IMR-90 (cell line): ENCODE measurements at regions not wholly inside any gene's neighbourhood (a gene's known extent, or its start where the extent isn't known, plus 50 kb on each side); places are given as distances from the start of the nearest gene placed in this dataset.

ENCODE experiments used
- ATAC-seq: fragments of 200-7000 bp; cut with Tn5 transposase; 2 replicates; pipeline ENCODE4 v1.9.1; 2020; ENCODE audit warnings: low read depth, mild to moderate bottlenecking, moderate library complexity
- BruUV-seq: library from RNA; stranded (reverse); fragments of 400-500 nt; replicated peaks from 2 replicates; lab custom pipeline; 2021; lab: Mats Ljungman, UMichigan
- CTCF ChIA-PET: fragments of 300-600 bp; formaldehyde crosslinking; extraction: SDS; loops from one replicate; lab custom pipeline; 2021; ENCODE audit warnings: antibody characterized with exemption; lab: Yijun Ruan, JAX
- POLR2A ChIA-PET: fragments of 300-600 bp; sonication (Branson Sonifier 250); formaldehyde crosslinking; loops from one replicate; lab custom pipeline; 2022; ENCODE audit warnings: antibody characterized with exemption; ENCODE audit not compliant: unreplicated experiment; lab: Charles Lee
- DNase-seq: peaks from one replicate; pipeline ENCODE4 v3.0.0; 2013
- H2AFZ ChIP-seq: replicated peaks from 2 replicates; pipeline ENCODE3; 2013; ENCODE audit warnings: low read length, mild to moderate bottlenecking; ENCODE audit not compliant: poor library complexity
- H2AK5ac ChIP-seq: 2 replicates; pipeline ENCODE4 v1.6.1; 2013; ENCODE audit warnings: low read depth, low read length, inconsistent platforms
- H2AK9ac ChIP-seq: replicated peaks from 2 replicates; pipeline ENCODE3; 2013; ENCODE audit warnings: mild to moderate bottlenecking, low read depth, low read length, moderate library complexity; ENCODE audit not compliant: poor library complexity
- H2BK120ac ChIP-seq: 2 replicates; pipeline ENCODE4 v1.6.1; 2013; ENCODE audit warnings: low read depth, low read length, inconsistent platforms
- H2BK15ac ChIP-seq: 3 replicates; pipeline ENCODE4 v1.6.1; 2013; ENCODE audit warnings: low read depth, low read length, inconsistent platforms
- H2BK20ac ChIP-seq: 2 replicates; pipeline ENCODE4 v1.6.1; 2013; ENCODE audit warnings: low read depth, mild to moderate bottlenecking, inconsistent platforms, low read length, moderate library complexity
- H2BK5ac ChIP-seq: 2 replicates; pipeline ENCODE4 v1.6.1; 2013; ENCODE audit warnings: mild to moderate bottlenecking, low read depth, low read length, inconsistent platforms; ENCODE audit not compliant: poor library complexity, severe bottlenecking
- H3K14ac ChIP-seq: replicated peaks from 2 replicates; pipeline ENCODE4 v1.6.1; 2013; ENCODE audit warnings: low read depth, low read length, inconsistent platforms
- H3K18ac ChIP-seq: 2 replicates; pipeline ENCODE4 v1.6.1; 2013; ENCODE audit warnings: low read depth, low read length, control low read depth
- H3K23ac ChIP-seq: 2 replicates; pipeline ENCODE4 v1.6.1; 2013; ENCODE audit warnings: low read depth, low read length, inconsistent platforms
- H3K27ac ChIP-seq: 2 replicates; pipeline ENCODE4 v1.5.1; 2013; ENCODE audit warnings: mild to moderate bottlenecking, control low read depth, low read length; ENCODE audit not compliant: insufficient read depth
- H3K27me3 ChIP-seq: 2 replicates; pipeline ENCODE4 v1.6.1; 2013; ENCODE audit warnings: low read length; ENCODE audit not compliant: control insufficient read depth, insufficient read depth
- H3K36me3 ChIP-seq: 2 replicates; pipeline ENCODE4 v1.6.1; 2013; ENCODE audit warnings: low read length, mixed read lengths; ENCODE audit not compliant: control insufficient read depth, insufficient read depth
- H3K4ac ChIP-seq: 2 replicates; pipeline ENCODE4 v1.6.1; 2013; ENCODE audit warnings: low read depth, low read length, inconsistent platforms
- H3K4me1 ChIP-seq: 2 replicates; pipeline ENCODE4 v1.6.1; 2013; ENCODE audit warnings: low read length, mixed read lengths; ENCODE audit not compliant: control insufficient read depth, insufficient read depth
- H3K4me2 ChIP-seq: 2 replicates; pipeline ENCODE4 v1.6.1; 2013; ENCODE audit warnings: low read depth, mild to moderate bottlenecking, control low read depth, low read length, moderate library complexity
- H3K4me3 ChIP-seq: 2 replicates; pipeline ENCODE4 v1.5.1; 2013; ENCODE audit warnings: low read depth, mild to moderate bottlenecking, control low read depth, low read length, moderate library complexity; ENCODE audit not compliant: insufficient read depth
- H3K56ac ChIP-seq: 2 replicates; pipeline ENCODE4 v1.6.1; 2013; ENCODE audit warnings: low read length, inconsistent platforms; ENCODE audit not compliant: insufficient read depth; ENCODE audit errors: extremely low read depth
- H3K79me1 ChIP-seq, 2 experiments: 2 replicates each; pipeline ENCODE4 v1.6.1; 2013; ENCODE audit warnings: low read length in 2 of 2, inconsistent platforms in 1 of 2, low read depth in 1 of 2
- H3K9ac ChIP-seq: 2 replicates; pipeline ENCODE4 v1.6.1; 2013; ENCODE audit warnings: low read depth, low read length, control low read depth
- H3K9me1 ChIP-seq: 2 replicates; pipeline ENCODE4 v1.6.1; 2013; ENCODE audit warnings: low read length, inconsistent platforms; ENCODE audit not compliant: insufficient read depth
- H3K9me3 ChIP-seq: 2 replicates; pipeline ENCODE4 v1.6.1; 2013; ENCODE audit warnings: low read length; ENCODE audit not compliant: control insufficient read depth, insufficient read depth
- H4K20me1 ChIP-seq: 2 replicates; pipeline ENCODE4 v1.6.1; 2013; ENCODE audit warnings: low read length, inconsistent platforms; ENCODE audit not compliant: insufficient read depth
- H4K5ac ChIP-seq: 2 replicates; pipeline ENCODE4 v1.6.1; 2013; ENCODE audit warnings: mild to moderate bottlenecking, low read depth, low read length, control low read depth
- H4K8ac ChIP-seq, 2 experiments: 2 replicates each; pipeline ENCODE4 v1.6.1; 2013; ENCODE audit warnings: low read depth in 2 of 2, low read length in 2 of 2, control low read depth in 1 of 2, inconsistent platforms in 1 of 2
- H4K91ac ChIP-seq: 2 replicates; pipeline ENCODE4 v1.6.1; 2013; ENCODE audit warnings: low read depth, low read length, inconsistent platforms; ENCODE audit not compliant: insufficient read depth
- MXI1 ChIP-seq: IDR thresholded peaks from 2 replicates; pipeline ENCODE4 v1.6.1; 2012; ENCODE audit warnings: low read depth, mild to moderate bottlenecking, low read length, moderate library complexity, borderline replicate concordance
- POLR2A ChIP-seq: IDR thresholded peaks from 2 replicates; pipeline ENCODE4 v1.6.1; 2012; ENCODE audit warnings: mild to moderate bottlenecking, low read depth, low read length
- SMC3 ChIP-seq: fragments of 150-350 bp; IDR thresholded peaks from 2 replicates; pipeline ENCODE4 v1.6.1; 2016; ENCODE audit warnings: low read depth, mild to moderate bottlenecking, antibody characterized with exemption, low read length, moderate library complexity
- WGBS, 2 experiments: methylation state at CpG; one replicate each; pipeline versions ENCODE4 v1.1.5 to v1.1.7; 2013; ENCODE audit warnings: missing lambda C conversion rate in 2 of 2; ENCODE audit not compliant: insufficient read length in 1 of 2; ENCODE audit errors: extremely low coverage in 2 of 2; 5-methylcytosine and 5-hydroxymethylcytosine counted together
- dilution Hi-C: fragments of 300-500 bp; cut with HindIII; formaldehyde crosslinking; loops from one replicate; pipeline ENCODE4 v1.14.3; 2018; ENCODE audit warnings: low sequenced_read_pairs; ENCODE audit not compliant: unreplicated experiment
- in situ Hi-C: fragments of 300-500 bp; cut with MboI; formaldehyde crosslinking; loops from 3 replicates; pipeline ENCODE4 v1.14.3; 2019; ENCODE audit warnings: low sequenced_read_pairs, inconsistent platforms, mixed read lengths
- intact Hi-C: fragments of 100-400 bp; cut with micrococcal nuclease; formaldehyde crosslinking; loops from 2 replicates; pipeline ENCODE4 v1.10.0; 2022

- no peak overlapping the region for H3K18ac ChIP-seq
- H3K23ac ChIP-seq = no peak overlapping the region
- no peak overlapping the region for H3K27ac ChIP-seq
- no peak for TF ChIP-seq MXI1
- no peak for TF ChIP-seq SMC3
- no peak for TF ChIP-seq POLR2A
- no peak overlapping the region for H4K8ac ChIP-seq
- H2BK120ac ChIP-seq = no peak overlapping the region
- in situ Hi-C loops (no loop called here), intact Hi-C loops (no loop called here), dilution Hi-C loops (no loop called here)
- H2AK9ac ChIP-seq = no peak overlapping the region
- no peak overlapping the region for H4K5ac ChIP-seq
- no peak overlapping the region for H2BK15ac ChIP-seq
- H3K9me3 ChIP-seq = no peaks in the 10 kb centered on the region
- POLR2A ChIA-PET = no interaction called here
- no peaks in the 10 kb centered on the region for H3K79me1 ChIP-seq
- H3K14ac ChIP-seq = no peak overlapping the region
- H2AK5ac ChIP-seq = no peak overlapping the region
- no peak overlapping the region for H3K56ac ChIP-seq
- no peaks in the 10 kb centered on the region for H3K9me1 ChIP-seq
- no peak overlapping the region for H3K9ac ChIP-seq
- CTCF ChIA-PET = interaction anchor here (0.6 kb wide), 1 partner anchor 46 kb away, joined by 5 read pairs; no protein-coding TSS in a partner anchor
- H2BK5ac ChIP-seq = no peak overlapping the region
- no peak overlapping the region for H2BK20ac ChIP-seq
- H4K91ac ChIP-seq = no peak overlapping the region
- H3K27me3 ChIP-seq = no peaks in the 10 kb centered on the region
- no peak overlapping the region for H3K4ac ChIP-seq
- no CpG with 5 or more reads among the region's 2 CpGs for WGBS, 2 experiments
- BruUV-seq = no TSS peak
- no peaks in the 10 kb centered on the region for H4K20me1 ChIP-seq
- DNase-seq (no peak), ATAC-seq (no peak)
- H2AFZ ChIP-seq = no peak overlapping the region
- no peaks in the 10 kb centered on the region for H3K36me3 ChIP-seq
- H3K4me3 ChIP-seq = no peak overlapping the region
- no peaks in the 10 kb centered on the region for H3K4me1 ChIP-seq
- H3K4me2 ChIP-seq = no peak overlapping the region
Measured at GRCh38 chr12:66740732-66741131, 61.9 kb upstream of the GRIP1 start.
